ENCODE measurements at regions not wholly inside any gene's neighbourhood (a gene's known extent, or its start where the extent isn't known, plus 50 kb on each side); places are given as distances from the start of the nearest gene placed in this dataset.

DNA sequence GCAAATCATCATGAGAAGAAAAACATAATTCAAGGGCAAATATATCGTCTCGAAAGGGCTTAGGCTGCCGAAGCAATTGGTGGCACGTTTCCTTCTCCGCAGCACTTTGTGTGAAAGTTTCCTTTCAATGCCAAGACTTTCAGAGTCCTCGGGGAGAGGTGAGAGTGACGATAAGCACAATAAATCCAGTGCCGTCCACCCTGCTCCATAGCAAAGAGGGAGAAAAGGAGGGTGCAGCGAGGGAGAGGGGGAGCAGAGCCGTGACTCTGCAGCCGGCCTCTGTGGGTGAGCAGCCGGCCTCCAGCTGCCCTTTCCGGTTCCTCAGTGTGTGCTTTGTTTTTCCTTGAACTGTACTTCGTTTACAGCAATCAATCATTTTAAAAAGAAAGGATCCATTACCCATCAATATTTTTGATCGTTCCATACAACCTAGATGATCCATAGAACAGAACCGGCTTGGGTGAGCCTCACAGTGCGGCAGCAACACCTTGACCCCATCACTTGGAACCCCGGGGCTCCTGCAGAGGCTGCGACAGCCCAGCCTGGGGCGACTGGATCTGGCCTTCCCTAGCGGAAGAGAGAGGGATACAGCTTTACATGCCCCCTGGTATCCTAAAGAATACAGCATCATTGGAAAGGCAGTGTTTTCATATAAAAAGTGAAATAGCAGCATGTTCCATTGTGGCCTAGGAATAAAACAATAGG, 247.0 kb upstream of the IRX4 start:
- H3K4me3 ChIP-seq (ENCODE audit: low read length) = no peak overlapping the region
- TF ChIP-seq ZNF274 (IDR thresholded peaks at IDR 0.05; ENCODE audit: low read depth, low read length) = no peak

DNA sequence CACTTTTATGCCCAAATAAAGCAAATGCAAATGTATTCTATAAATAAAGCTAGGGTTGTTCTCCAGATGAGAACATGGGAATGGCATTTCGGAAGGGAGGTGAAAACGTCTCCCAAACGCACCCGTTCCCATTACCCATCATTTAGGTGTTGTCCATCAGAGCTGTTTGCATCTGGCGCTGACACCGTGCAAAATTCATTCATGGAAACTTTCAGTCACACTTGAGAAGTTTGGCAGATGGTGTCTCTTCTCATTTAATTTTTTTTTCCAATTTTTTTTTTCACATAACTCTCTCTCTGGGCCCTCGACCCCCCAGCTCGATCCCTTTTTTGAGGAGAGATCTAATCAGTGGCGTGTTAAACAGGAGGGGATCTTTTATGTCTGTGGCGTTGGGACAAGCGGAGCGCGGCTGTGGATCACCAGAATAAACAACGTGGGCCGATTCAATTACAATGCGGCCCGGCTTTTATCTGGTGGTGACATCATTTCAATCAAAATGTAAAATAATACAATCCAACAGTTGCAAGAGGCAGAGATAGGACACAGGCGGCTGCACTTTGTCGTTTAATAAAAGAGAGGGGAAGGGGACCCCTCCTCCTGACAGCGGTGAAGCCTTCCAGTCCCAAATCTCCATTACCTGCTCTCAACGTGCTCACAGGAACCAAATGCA, 246.1 kb upstream of the IRX4 start:
- H3K4me3 ChIP-seq (ENCODE audit: low read length) = no peak overlapping the region
- no peak for TF ChIP-seq ZNF274 (IDR thresholded peaks at IDR 0.05; ENCODE audit: low read depth, low read length)

DNA sequence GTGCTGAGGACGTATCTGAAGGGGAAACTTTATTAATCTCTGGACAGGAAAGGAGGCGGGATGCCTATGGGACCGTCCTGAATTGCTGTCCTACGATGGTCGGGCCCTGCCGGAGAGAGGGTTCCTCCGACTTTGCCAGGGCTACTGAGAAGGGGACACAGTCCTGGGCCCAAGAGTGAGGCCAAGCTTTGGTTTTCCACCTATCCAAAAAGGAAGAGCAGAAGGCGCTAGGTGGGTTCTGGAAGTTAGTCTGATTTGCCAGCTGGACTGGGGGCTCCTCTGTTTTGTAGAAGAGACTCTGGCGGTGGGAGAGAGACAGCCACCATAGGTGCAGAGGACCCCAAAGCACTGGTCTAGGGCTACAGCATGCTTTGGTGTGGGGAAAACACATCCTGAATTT, 243.8 kb upstream of the IRX4 start:
- H3K4me3 ChIP-seq (ENCODE audit: low read length) = no peak overlapping the region
- TF ChIP-seq ZNF274 (IDR thresholded peaks at IDR 0.05; ENCODE audit: low read depth, low read length) = no peak

DNA sequence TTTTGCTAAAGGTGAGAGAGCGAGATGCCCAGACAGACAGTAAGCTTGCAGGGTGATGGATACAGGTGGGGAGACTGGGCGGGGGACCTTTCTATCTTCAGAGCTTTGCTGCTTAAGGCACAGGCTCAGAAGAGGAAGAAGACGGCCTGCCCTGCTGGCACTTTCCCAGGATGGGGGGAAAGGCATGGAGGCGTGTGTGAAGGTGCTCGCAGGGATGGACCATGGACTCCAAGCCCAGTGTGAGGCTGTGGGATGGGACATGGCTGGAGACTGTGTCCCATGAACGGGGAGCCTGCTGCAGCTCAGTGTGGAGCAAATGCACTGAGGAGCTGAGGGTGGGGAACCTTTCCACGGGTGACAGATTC, 243.2 kb upstream of the IRX4 start:
- no peak overlapping the region for H3K4me3 ChIP-seq (ENCODE audit: low read length)
- no peak for TF ChIP-seq ZNF274 (IDR thresholded peaks at IDR 0.05; ENCODE audit: low read depth, low read length)

DNA sequence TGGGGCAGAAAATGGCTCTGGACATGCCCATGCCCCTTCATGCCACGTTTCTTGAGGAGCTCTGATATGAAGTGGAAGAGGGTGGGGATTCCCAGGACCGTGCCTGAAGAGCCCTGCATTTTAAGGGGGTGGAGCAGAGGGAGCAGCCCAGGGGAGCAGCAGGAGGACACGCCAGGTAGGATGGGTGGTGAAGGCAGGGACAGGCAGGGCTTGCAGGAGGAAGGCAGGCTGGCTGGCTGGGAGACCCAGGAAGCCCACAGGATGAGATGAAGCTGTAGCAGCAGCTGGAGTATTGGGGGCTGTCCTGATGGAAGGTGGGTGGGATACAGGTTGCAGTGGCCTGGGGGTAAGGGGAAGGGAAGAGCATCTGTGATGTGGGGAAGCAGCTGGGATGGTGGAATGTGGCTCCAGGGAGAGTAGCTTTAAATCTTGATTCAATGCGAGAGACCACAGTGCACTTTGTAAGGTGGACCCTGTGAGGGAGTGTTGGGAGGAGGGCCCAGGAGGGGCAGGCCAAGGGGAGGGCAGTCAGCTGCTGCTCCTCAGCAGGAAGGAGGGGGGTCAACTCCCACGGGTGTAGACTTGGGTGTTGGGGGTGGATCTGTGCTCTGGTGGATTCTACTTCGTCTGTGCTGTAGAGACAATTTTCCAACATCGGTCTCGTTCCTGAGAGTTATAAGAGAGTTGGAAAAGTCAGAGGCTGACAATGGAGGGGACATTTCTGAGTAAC, 242.6 kb upstream of the IRX4 start:
- no peak overlapping the region for H3K4me3 ChIP-seq (ENCODE audit: low read length)
- TF ChIP-seq ZNF274 (IDR thresholded peaks at IDR 0.05; ENCODE audit: low read depth, low read length) = no peak

DNA sequence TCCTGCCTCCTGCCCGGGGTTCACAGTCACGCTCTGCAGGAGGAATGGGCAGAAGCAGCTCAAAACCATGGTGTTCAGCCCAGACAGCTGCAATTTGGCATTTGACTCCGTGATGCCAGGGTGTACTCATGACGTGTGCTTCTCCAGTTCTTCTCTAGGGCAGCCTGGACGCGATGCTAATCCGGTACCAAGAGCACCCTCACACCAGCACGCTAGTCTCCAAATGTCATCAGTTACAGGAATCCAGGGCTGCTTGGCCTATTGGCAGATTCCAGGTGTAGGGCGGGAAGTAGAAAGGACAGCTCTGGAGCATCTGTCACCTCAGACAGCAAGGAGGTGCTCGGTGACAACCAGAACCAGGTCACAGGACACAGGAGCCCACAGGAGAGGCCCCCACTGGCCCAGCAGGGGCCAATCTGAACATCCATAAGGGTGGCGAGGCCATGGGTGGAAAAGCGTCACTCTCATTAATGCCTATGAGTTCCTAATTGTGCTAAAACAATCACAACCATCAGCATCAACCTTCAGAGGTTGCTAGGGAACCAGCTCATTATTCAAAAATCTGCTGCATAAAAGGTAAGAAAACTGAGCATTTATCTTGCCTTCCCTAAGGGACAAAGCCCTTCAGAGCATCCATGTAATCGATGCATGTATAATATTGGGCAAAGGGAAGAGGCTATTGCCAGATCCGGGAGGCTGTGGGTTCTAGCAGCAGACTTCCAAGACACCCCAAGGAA, 241.9 kb upstream of the IRX4 start:
- no peak for TF ChIP-seq ZNF274 (IDR thresholded peaks at IDR 0.05; ENCODE audit: low read depth, low read length)
- H3K4me3 ChIP-seq (ENCODE audit: low read length) = no peak overlapping the region

DNA sequence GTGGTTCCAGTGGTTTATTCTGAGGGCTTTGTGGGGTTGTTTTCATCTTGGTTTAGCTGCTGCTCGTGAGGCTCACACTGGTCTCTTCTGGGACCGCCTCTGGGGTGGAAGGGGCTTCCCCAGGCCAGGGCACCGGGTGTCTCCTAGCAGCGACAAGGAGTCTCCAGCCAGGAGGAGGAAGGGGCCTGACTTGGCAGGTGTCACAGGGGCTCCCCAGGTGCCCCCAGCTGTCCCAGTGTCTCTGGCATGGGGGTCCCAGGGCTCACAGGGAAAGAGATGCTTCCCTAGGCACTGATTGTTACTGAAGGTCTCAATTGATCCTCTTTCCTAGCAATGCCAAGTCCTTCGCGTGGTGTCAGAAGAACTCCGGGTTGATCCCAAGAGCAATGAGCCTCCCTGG, 241.1 kb upstream of the IRX4 start:
- no peak overlapping the region for H3K4me3 ChIP-seq (ENCODE audit: low read length)
- TF ChIP-seq ZNF274 (IDR thresholded peaks at IDR 0.05; ENCODE audit: low read depth, low read length) = no peak

DNA sequence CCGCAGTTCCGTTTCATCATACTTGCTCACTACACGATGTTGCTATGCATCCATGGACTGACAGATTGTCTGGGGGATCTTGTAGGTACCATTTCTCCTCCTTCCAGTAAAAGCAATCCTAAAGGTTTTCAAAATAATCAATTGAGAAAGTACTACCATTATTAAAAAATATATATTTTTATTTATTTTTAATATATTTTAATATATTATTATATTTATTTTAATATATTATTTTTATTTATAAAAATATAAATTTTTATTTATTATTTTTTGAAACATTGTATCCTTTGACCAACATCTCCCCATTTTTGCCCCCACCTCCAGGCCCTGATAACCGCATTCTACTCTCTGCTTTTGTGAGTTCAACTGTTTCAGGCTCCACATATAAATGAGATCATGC, 237.6 kb upstream of the IRX4 start:
- no peak for TF ChIP-seq ZNF274 (IDR thresholded peaks at IDR 0.05; ENCODE audit: low read depth, low read length)
- H3K4me3 ChIP-seq (ENCODE audit: low read length) = no peak overlapping the region

DNA sequence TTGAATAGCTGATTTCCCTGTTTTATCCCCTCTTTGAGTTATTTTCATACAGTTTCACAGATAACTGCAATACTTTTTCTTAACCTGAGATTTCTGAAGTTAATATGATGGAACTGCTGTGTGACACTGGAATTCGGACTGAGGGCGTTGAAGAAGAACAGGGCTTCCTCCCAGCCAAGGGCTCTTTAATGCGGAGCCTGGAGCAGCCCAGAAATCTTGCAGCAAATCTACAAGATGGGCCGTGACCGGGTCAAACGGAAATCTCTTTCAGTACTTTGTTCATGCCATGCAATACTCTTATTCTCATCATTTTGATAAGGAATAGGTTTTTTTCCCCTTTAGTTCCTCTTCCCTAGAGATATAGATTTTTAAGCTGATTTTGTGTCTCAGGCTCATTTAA, 236.8 kb upstream of the IRX4 start:
- TF ChIP-seq ZNF274 (IDR thresholded peaks at IDR 0.05; ENCODE audit: low read depth, low read length) = no peak
- H3K4me3 ChIP-seq (ENCODE audit: low read length) = no peak overlapping the region

DNA sequence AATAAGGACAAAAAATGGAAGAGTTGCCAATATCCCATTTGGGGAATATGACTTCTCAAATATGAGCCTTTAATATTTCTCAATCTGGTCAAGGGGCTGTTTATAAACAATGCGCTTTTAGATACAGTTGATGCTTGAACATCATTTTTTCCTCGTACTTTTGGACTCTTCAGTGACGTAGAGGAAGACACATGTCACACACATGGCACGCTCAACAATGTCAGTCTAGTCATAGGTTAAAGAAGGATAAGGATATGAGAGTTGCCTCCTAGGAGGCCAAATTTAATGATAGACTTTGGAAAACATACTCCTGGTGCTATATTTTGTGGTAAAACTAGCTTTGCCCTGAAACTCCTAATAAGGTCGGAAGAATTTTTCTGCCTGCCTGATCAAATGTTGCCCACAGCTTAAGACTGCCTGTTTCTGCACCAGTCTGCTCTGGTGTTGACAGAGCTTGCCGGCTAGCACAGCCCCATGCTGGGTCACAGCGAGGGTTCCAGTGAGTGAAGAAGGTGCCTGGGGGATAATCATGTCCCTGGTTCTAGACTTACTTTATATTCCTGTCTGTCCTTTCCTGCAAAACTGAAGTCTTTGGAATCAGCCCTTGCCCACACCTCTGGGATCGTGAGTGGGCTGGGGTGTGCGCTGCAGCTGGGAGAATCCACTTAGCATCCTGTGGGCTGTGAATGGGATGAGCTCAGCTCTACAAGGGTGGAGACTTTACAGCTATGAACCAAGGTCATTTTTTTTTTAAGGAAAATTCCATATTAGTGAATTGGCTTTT, 230.8 kb upstream of the IRX4 start:
- TF ChIP-seq ZNF274 (IDR thresholded peaks at IDR 0.05; ENCODE audit: low read depth, low read length) = no peak
- H3K4me3 ChIP-seq (ENCODE audit: low read length) = no peak overlapping the region

DNA sequence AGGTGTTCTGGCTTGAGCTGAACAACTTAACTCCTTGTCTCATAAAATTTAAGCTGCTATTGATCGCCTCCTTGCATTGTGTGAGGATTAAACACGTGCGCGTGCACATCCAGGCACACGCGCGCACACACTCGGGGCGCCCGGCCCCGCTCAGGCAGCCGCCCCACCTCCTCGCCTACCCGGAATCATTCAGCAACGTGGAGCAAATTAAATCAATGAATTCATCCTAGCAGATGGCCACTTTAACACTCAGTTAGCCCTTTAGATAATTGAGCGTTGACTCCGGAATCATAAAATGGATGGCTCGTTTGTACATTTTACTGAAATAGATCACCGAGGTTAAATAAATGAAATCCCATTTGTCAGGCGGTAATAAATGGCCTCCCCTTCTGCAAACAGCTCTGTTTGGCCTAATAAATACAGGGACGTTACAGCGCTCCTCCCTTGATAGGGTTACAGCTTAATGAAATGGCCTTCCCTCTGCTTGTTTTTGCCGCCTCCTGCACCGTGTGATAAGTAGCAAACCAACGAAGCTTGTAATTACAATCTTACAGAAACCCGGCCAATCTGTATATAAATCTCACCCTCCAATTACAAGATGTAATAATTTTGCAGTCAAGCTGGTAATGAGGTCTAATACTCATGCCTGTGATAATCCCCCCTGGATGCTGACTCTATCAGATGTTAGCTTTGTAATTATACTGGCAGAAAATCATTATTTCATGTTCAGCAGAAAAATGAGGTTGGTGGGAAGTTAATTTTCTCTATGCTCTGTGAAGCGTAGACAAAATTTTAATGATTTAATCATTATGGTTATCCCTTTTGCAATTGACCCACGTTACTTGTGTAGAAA, 229.7 kb upstream of the IRX4 start:
- TF ChIP-seq ZNF274 (IDR thresholded peaks at IDR 0.05; ENCODE audit: low read depth, low read length) = no peak
- no peak overlapping the region for H3K4me3 ChIP-seq (ENCODE audit: low read length)

DNA sequence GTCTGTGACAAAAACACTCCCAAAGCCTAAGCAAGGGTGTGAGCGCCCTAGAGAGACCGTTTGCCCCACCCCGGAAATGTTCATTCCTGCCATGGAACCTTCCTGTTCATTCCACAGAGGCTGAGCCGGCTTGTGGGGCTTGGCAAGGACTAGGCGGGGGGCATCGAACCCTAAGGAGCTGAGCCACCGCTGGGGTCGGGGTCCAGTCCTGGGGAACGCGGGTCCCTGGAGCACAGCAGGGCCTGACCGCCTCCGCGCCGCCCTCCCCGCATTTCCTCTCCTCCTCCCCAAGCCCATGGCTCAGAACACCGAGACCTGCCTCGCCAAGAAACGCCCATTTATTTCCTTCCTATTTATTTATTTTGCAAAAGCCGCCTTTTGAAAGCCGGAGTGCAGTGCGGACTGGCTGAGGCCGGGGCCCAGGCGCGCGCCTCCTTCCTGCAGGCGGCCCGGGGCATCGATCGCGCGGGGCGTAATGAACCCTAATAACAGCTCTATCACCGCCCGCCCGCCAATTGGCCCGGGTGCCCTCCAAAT, 228.9 kb upstream of the IRX4 start:
- no peak for TF ChIP-seq ZNF274 (IDR thresholded peaks at IDR 0.05; ENCODE audit: low read depth, low read length)
- H3K4me3 ChIP-seq (ENCODE audit: low read length) = no peak overlapping the region

Data from GM08714 (cell line).